Iris pigment epithelial cell (primary cell): ENCODE measurements at regions not wholly inside any gene's neighbourhood (a gene's known extent, or its start where the extent isn't known, plus 50 kb on each side); places are given as distances from the start of the nearest gene placed in this dataset.

Experiments used
- DNase-seq: peaks from one replicate; pipeline ENCODE4 v3.0.0-alpha.2; 2011; ENCODE audit warnings: low read depth

DNA sequence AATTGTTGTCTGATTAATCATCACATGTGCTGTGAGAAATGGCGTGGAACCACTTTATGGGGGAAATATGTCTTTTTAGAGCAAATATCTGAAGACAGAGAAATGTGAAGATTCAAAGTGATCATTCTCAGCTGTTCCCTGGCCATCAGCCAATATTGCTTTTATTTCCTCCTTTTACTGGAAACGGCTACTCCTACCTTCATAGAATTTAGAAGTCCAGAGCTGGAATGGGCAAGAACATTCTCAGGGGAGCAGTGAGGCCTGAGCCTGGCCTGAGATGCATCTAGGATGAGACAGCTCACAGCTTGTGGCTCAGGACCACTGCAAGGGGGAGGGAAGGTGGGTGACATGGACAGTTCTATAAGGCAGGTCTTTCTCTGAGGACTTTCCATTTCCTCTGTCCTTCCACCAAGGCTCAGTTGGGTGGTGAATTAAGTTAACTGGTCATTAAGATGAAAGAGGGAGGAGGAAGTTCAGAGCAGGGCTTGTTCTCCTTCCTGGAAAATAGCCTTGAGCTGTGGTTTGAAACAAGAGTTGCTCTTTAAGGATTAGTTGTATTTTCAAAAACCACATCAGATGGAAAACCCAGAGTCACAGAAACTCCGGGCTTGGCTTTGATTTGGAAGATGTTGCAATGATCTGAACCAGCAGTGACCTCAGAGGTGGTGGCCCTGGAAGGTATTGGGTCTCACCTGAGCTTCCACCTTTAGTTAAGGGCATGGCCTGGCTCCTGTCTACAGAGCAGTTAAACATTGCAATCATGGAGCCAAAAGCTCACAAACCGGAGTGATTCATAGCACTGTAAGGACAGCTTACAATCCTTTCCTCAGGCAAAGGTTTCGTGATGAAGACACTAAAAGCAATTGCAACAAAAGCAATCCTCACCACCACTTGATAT lies 144.3 kb downstream of the VAPA start:
- DNase-seq, result peak; percentile 81

DNA sequence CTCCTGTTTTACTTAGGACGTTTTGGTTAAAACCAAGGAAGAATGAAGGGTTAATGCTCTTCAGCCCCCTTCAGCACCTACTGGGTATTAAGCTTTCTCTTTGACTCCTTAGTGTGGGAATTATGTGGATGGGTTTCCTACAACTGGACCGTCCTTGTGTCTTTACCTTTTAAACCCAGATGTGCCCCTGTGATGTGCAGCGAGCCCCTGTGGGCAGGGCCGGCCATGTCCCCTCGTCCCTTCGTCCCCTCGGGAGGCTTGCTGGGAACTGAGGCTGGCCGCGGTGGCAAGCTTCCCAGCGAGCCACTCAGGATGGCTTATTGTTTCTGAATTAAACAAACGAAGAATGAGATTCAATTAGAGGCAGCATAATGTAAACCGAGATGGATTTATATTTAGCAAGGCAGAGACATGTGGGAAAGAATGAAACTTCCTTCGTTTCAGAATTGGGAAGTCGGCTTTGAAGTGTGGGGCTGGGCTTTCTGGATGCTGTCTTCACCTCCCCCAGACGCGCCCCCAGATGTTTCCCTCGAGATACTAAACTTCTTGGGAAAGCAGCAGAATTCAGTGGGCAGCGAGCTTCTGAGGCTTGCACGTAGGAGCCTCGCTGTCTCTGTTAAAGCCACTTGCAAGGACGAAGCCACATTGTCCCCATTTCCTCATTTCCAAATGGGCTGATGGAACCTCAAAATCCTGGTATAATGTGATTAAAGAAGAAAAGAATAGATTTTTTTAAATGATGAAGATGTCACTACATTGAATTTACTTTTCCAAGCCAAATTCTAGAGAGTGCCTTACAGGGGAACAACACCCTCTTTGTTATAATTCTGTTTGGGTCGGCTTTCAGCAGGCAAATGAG lies 146.0 kb downstream of the VAPA start:
- no peak for DNase-seq

DNA sequence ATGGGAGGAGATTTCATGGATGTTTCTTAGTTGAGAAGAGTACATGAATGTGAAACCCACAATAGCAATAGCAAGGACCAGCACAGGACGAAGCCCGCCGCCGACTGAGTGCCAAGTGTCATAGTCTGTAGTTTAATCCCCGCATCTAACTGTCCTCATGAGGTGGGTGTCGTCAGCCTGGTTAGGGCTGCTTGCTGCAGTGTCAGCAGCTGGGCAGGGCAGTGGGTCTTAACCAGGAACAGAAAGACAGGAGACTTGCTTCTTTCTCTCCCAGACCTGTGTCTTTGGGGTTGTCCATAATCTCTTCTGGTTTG lies 146.6 kb downstream of the VAPA start:
- DNase-seq, result no peak

DNA sequence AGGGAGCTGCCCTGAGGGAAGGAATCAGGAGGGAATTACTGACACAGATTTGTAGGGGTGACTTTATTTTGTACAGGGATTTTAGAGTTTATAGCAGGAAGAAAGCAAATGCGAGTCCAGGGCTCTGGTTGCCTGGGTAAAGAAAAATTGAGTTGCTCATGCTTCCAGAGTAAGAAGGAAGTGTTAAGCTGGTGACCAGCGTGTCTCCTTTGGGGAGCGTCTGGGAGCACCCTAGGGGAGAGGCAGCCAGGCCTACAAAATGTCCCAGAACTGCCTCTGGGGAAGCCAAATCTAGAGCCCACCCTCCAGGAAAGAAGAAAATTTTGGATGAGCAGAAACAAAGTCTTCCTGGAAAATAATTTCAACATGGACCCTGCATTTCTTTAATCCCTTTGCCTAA lies 147.0 kb downstream of the VAPA start:
- no peak for DNase-seq

DNA sequence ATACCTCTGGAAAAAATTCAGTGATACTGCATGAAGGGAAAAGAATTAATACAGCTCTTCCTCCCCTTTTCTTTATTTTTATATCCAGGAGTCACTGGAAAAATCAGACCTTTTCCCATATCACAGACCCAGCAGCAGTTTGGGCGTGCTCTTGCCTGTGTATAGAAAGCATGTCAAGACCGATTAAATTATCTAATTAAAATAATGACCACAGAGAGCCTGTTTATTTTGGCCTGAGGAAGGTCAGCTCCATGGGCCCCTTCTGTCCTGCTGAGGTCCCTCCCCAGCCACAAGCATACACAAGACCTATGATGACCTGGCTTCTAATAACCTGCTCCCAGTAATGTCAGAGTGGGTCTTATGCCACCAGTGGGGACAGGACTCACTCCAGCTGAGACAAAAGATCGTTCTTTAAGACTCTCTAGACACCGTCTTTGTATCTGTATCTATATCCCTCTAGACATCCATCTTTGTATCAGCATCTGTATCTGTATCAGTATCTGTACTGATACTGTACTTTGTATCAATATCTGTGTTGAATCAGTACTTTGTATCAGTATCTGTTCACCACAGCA lies 147.8 kb downstream of the VAPA start:
- no peak for DNase-seq

DNA sequence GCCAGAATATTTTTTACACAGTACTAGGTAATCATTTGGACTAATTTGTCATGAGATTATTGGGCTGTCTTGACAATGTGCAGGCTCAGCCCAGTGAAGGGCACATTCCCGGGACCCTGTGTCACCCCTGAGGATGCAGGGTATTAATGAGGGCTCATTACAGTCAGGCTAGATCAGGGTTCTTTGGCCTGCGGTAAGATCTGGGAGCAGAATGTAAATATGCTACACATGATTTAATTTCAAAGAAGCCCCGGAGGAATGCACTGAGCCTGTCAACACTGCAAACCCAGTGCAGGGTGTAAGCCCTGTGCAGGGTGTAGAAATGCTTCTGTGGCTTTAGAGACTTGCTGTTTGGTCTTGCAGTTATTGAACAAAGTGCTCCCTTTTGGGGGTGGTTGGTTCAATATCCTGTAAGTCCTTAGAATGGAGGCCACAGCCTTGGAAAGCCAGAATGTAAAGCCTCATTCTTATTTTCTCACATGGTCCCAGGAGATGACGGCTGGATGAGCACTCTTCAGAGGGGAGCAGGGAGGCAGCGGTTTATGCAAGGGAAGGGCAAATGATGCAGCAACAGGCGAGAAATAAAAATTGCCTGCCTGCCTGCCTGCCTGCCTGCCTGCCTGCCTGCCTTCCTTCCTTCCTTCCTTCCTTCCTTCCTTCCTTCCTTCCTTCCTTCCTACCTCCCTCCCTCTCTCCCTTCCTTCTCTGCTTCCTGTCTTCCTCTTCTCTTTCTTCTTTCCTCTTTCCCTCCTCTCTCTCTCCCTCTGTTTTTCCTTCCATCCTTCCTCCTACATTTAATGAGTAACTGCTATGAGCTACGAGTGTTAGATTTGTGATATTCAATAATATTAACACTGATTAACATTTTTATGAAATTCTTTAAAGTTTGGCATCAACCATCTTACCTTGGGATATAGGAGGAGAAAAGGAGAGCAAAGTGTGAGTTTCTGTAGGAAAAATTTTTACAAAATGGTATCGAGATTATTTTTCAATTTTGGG lies 148.8 kb downstream of the VAPA start:
- DNase-seq, result peak; percentile 53

DNA sequence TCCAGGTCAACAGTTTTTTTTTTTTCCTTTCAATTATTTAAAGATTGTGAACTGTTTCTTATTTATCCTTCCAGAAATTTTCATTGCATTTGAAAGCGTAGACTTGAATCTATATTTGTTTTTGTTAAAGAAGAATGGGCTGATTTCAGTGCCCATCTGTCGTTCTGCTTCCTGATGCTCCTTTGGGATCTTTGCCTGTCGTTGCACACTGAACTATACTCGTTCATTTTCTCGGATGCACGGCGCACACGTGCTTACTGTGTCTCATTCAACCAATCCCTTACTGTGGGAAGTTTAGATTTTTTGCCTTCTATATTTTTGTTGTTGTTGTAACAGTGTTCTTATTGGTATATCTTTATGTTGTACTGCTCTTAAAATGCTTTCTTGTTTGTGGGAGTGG lies 149.7 kb downstream of the VAPA start:
- no peak for DNase-seq

DNA sequence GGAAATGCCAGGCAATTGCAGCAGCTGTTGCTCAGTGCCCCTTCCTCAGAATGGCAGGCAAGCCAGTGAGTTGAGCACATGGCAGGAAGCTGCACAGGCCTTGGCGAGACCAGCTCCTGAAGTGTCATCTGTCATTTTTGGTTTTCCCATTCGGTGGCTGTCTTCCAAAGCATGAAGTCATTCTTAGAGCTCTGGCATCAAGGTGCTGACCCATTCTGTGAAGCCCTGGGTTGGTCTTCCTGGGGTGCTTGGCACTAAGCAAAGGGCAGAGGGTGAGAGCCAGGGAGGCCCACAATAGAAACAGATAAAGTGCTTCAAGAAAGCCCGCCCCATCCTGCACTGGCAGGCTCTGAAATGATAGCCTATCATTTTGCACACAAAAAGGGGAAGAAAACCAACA lies 150.5 kb downstream of the VAPA start:
- no peak for DNase-seq

DNA sequence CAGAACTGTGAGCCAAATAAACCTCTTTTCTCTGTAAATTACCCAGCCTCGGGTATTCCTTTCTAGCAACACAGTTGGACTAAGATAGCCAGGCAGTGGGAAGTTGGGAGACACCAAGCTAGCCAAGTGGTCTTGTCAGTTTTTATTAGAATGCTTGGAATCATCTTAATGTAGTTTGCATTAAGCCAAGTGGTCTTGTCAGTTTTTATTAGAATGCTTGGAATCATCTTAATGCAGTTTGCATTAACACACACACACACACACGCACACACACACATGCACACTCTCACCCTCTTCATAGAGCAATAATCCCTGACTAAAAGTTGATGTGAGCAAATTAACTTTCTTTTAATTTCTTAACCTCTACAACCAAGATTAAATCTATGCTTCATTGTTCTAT lies 151.5 kb downstream of the VAPA start:
- no peak for DNase-seq

DNA sequence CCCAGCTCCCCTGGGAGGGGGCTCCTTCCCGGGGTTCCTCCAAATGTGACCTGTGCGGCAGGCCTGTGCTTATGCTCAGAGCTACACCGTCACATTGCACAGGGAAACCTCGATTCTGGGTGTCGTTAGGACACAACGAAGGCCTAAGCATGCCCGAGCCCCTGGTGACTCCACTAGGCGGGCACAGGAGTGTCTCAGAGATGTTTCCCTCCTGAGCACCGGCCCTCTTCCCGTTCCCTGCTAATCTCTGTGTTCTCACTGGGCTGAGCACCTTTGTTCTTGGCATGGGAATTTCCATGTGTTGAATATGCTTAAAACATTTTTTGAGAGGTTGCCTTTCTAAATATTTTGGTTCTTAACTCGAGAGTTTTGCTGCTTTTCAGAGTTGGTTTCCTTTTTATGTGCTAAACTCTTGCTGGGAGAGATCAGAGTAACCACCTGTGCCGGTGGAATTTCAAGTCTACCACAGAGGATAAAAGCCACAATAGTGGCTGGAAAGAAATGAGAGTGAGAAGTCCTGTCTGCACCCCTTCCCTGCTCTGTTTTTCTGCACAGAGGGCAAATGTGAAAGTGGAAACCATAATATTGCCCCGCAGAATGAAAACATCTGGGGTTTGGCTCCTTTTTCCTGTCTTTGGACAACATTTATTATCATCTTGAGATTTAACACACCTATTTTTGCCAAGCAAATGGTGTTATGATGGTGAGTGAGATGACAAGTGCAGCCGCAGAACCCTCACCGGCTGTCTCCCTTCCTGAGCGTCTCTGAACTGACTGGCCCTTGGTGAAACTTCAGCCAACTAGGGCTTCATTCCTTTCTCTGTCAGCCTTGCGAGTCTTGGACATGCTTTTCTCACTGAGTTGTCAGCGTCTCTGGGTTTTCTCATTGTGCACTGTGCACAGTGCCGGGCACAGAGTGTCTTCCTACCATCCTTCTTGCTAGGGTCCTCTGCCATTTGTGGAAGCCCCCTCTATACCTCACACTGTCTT lies 154.1 kb downstream of the VAPA start:
- no peak for DNase-seq

DNA sequence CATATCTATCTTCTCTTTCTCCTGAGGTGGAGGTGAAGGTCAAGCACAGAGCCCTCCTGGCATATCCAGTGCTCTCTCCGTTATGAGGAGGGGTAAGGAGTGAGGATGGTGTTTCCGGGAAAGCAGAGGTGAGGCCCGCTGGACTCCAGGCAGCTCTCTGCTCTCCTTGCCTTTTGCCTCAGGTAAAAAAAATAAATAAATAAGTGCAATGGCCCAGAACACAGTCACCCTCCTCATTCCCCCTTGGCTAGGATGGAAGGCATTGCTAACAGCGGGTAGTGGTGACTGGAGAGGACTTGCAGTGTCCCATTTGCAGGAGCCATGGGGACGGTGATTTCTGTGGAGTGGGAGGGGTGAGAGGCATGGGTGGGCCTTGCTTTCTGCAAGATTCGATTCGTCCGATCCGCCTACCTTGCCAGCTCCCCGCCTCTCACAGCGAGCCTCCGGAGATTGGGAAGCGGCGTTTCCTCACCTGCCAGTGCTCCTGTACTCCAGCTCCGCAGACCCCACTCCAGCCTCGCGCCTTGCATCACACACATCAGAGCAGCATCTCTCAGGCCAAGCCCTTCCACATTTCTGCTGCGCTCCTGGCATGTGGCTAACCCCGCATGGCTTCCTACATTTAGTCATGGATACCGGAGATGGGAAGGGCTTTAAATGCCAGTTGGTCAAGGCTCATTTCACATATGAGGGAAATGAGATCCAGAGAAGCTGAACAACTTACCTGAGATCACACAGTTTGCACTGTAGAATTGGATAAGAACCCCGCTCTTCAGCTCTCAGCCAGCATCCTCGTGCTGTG lies 155.2 kb downstream of the VAPA start:
- DNase-seq, result no peak

DNA sequence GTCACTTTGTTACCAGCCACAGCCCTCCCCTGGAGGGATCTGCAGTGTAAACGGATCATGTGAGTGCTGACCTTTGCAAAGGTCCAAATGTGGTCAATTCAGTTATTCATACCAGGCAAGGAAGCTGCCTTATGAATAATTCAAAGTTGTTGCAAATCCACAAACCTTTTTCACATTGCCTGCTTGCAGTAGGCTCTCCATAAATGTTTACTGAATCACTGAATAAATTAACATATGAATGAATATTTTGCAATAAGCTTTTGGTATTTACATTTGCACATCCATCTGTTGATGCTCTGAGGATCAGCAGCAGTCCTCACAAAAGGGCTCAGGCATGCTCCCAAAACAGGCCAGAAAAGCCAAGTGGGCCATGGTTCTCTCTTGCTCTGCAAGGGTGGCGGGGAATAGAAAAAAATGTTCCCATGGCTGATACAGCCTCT lies 156.8 kb downstream of the VAPA start:
- peak; percentile 31 for DNase-seq

DNA sequence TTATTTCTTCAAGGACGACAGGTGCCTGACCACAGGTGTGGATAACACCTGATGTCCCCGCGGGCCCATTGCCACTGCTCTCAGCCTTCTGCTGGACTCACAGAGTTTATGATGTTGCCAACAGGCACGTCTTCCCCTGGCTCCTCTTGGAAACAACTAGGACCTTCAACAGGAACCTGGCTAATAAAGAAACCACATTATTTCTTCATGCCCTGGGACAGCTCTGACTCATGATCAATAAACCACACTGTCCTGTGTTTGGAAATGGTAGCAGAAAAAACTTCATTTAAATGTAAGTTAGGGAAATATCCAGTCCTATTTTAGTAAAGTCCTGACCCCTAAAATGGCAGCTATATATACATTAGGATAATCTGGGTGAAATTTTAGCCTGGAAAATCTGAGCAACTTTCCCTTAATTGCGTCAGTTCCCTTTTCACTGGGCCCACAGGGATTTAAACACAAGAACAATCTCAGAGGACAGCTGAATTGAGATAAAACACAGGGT lies 158.9 kb downstream of the VAPA start:
- peak; percentile 67 for DNase-seq

DNA sequence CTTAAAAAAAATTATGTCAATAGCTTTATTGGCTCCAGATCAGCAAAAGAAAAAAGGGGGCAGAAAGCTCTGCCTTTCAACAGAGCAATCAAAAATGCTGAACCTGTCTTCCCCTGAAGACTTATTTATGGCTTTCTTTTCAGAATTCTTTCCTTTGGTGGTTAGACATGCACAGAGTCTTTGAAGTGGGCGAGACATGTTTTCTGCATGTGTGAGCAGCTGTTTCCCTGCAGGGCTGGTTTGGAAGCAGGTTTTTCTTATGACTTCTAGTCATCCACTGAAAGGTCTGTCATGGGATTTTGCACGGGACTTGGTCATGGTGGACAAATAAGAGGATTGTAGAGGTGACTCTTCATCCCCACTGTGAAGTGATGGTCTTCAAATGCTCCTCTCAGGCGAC lies 160.3 kb downstream of the VAPA start:
- DNase-seq, result no peak

DNA sequence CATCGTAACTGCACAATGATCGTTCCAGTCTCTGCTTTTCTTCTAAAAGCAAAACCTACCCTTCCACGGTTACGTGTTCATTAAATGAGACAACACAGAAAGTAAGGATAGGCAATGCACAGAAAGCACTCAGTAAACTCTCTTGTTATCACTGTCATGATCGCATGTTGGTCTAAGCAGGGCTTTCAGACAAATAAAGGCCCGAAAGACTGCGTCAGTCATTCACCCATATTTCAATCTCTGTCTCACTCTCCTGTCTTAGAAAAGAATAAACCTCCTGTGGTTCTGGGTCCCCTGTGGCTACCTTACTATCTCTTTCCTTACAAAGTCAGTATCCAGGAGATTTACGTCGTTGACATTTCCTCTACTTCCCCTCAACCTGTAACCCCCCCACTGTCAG lies 160.9 kb downstream of the VAPA start:
- no peak for DNase-seq

DNA sequence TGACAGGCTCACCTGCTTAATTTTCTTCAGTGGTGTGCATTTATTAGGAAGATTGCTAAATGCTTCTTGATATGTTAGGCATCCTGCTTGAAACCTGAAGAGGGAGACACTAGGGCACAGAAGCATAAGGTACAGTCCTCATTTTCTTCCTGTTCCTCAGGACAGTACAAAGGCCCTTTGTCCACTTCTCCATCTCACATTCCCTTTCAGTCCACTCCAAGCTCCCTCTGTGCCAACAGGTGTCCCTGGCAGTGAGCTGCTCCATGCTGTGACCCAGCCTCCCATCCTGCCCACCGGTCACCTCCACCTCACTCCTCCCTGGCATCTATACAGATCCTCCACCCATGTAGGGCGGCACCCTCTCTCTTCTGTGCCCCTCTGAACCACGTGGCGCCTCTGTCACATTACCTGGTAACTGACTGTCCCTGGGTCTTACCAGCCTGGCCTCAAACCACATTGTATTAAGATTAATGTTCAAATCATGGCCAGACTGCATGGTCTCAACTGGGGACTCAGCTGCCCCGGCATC lies 162.8 kb downstream of the VAPA start:
- DNase-seq, result no peak

DNA sequence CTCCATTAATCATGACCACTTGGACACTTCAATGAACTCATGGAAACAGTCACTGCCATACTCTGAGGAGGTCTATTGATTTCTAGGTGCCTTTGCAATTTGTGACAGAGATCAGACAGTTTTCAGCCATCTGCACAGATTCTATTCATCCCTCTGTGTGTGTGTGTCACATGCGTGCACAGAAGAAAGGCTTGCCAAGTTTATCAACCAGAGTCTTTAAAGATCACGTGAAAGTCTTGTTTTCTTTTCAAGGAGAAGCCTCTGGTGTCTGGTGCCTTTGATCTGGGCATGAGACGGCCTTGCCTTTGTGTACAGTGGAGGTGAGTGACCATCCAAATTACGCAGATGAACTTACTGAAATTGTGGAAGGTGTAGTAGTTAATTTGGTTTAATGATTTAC lies 164.2 kb downstream of the VAPA start:
- DNase-seq, result no peak

DNA sequence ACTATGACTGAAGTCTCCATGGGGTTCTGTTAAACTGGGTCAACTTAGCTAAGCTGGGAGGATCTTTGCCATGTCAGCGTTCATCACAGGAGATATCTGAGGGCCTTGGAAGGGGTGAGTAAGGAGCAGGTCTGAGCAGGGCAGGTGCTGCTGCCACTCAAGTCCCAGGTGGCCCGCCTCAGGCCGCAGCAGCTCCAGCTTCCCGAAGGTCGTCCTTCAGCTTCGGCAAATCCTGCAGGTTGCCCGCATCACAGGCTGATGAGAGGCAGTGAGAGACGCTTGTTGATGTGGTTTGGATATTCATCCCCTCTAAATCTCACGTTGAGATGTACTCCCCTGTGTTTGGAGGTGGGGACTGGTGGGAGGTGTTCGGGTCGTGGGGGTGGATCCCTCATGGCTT lies 166.6 kb downstream of the VAPA start:
- no peak for DNase-seq

DNA sequence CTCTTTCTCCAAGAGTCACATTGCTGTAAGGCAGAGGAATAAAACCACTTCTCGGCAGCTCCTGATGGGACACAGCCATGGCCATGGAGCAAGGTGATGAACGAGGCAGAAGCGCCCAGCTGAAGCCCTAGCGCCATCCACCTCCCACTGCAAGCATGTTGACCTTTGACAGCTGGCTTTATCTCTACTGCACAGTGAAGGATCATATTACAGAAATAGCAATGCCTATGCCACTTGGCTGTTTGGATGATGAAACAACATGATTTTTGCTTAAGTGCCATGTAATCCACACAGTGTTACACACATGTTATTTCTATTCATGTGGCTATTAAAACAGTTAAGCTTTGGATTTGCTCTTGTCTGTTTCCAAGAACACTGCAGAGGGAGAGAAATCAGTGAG lies 167.7 kb downstream of the VAPA start:
- DNase-seq, result peak; percentile 46
